Ovary (tissue), 3 donors: ENCODE measurements at regions not wholly inside any gene's neighbourhood (a gene's known extent, or its start where the extent isn't known, plus 50 kb on each side); places are given as distances from the start of the nearest gene placed in this dataset.

ENCODE experiments used
- CTCF ChIP-seq, 3 donors: fragments of 450-650 bp in 2 of 3; fragments of 200-600 bp in 1 of 3; IDR thresholded peaks; one replicate each; pipeline versions ENCODE4 v1.5.1 to v1.8.0; 2016 to 2022; ENCODE audit warnings: antibody characterized with exemption in 3 of 3, mild to moderate bottlenecking in 1 of 3
- EP300 ChIP-seq: sonication (generic); formaldehyde crosslinking; IDR thresholded peaks from one replicate; pipeline ENCODE4 v1.6.1; 2017; ENCODE audit warnings: antibody characterized with exemption
- POLR2A ChIP-seq: fragments of 450-650 bp; IDR thresholded peaks from one replicate; pipeline ENCODE4 v1.6.1; 2017; ENCODE audit warnings: antibody characterized with exemption, mild to moderate bottlenecking, moderate library complexity
- donor health status: DM: no; HTN: no; CAD: no.

GRCh38 chr10:33046792-33047191, 88.8 kb upstream of the ITGB1 start:
- no peak for TF ChIP-seq CTCF (IDR thresholded peaks at IDR 0.05)
- no peak for TF ChIP-seq POLR2A
- TF ChIP-seq EP300, result no peak
